ENCODE measurements at regions not wholly inside any gene's neighbourhood (a gene's known extent, or its start where the extent isn't known, plus 50 kb on each side); places are given as distances from the start of the nearest gene placed in this dataset.

DNA sequence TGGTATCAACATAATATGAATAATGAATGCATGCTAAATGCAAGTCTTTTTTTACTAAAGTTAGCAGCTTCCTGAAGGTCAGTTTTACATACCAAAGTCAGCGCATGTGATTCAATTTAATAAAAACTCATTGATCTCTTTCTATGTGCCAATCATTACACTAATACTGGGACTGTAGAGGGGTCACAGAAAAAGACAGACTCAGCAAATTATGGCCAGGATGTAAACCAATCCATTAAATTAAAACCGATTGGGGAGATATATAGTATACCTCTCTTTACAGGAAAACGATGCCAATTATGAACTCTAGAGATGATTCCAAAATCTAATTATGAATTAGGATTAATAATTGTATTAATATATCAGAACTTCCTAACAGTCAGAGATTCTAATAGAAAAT, 624.4 kb upstream of the PCDH20 start:
- no peak for TF ChIP-seq EP300 (IDR thresholded peaks at IDR 0.05)
- no peak for TF ChIP-seq POLR2AphosphoS5 (IDR thresholded peaks at IDR 0.05)

All from gastroesophageal sphincter (tissue), 2 donors.